ENCODE measurements at regions not wholly inside any gene's neighbourhood (a gene's known extent, or its start where the extent isn't known, plus 50 kb on each side); places are given as distances from the start of the nearest gene placed in this dataset.

- Histone ChIP-seq H4K20me1 (ENCODE audit: insufficient read depth) (no peaks in the 10 kb centered on the region), H3K79me2 (replicated peaks; ENCODE audit: insufficient read depth, low read length) (no peaks in the 10 kb centered on the region), H3F3A (ENCODE audit: insufficient read depth, low read length, poor library complexity, severe bottlenecking) (no peaks in the 10 kb centered on the region), H3K27me3 (ENCODE audit: insufficient read depth, low read depth, low read length) (no peaks in the 10 kb centered on the region), H3K27ac (ENCODE audit: low read length) (no peak overlapping the region), H2AFZ (ENCODE audit: low read depth, low read length) (peak overlapping the region; percentile 21), H3K9me2 (ENCODE audit: insufficient read depth, low read length) (no peaks in the 10 kb centered on the region), H3K9me3 (ENCODE audit: low read length) (no peaks in the 10 kb centered on the region), H3K36me3 (ENCODE audit: insufficient read depth, low read length) (no peaks in the 10 kb centered on the region), H3K9ac (ENCODE audit: low read length) (no peak overlapping the region), H3K4me3 (ENCODE audit: low read length) (no peak overlapping the region), H3K4me2 (ENCODE audit: low read length) (no peak overlapping the region)
- TF ChIP-seq SMC3 (conservative IDR thresholded peaks at IDR 0.05; ENCODE audit: poor library complexity): no peak
- TF ChIP-seq EP300 (conservative IDR thresholded peaks at IDR 0.05; ENCODE audit: poor library complexity, severe bottlenecking): no peak
- no peak for TF ChIP-seq MXI1 (conservative IDR thresholded peaks at IDR 0.05; ENCODE audit: poor library complexity, severe bottlenecking)
- TF ChIP-seq POLR2AphosphoS5 (IDR thresholded peaks at IDR 0.05): no peak
- no peak for TF ChIP-seq REST (IDR thresholded peaks at IDR 0.05; ENCODE audit: borderline replicate concordance)
- TF ChIP-seq CTCF (IDR thresholded peaks at IDR 0.05; ENCODE audit: poor library complexity, severe bottlenecking): no peak
- no peak for TF ChIP-seq TAF1 (IDR thresholded peaks at IDR 0.05; ENCODE audit: low read depth)
- no peak for TF ChIP-seq EZH2 (IDR thresholded peaks at IDR 0.05; ENCODE audit: borderline replicate concordance, insufficient read depth, low read length, poor library complexity, severe bottlenecking)
- TF ChIP-seq RAD21 (conservative IDR thresholded peaks at IDR 0.05): no peak
Measured at GRCh38 chr2:208671886-208672680, 265.5 kb downstream of the PTH2R start.

- Histone ChIP-seq H3K4me3 (ENCODE audit: low read length) (no peak overlapping the region), H4K20me1 (ENCODE audit: insufficient read depth) (no peaks in the 10 kb centered on the region), H3K36me3 (ENCODE audit: insufficient read depth, low read length) (no peaks in the 10 kb centered on the region), H3K27me3 (ENCODE audit: insufficient read depth, low read depth, low read length) (no peaks in the 10 kb centered on the region), H3K79me2 (replicated peaks; ENCODE audit: insufficient read depth, low read length) (no peaks in the 10 kb centered on the region), H2AFZ (ENCODE audit: low read depth, low read length) (no peak overlapping the region), H3K4me2 (ENCODE audit: low read length) (no peak overlapping the region), H3K9ac (ENCODE audit: low read length) (no peak overlapping the region), H3K9me2 (ENCODE audit: insufficient read depth, low read length) (no peaks in the 10 kb centered on the region), H3K9me3 (ENCODE audit: low read length) (no peaks in the 10 kb centered on the region), H3K27ac (ENCODE audit: low read length) (no peak overlapping the region), H3F3A (ENCODE audit: insufficient read depth, low read length, poor library complexity, severe bottlenecking) (no peaks in the 10 kb centered on the region)
- TF ChIP-seq MXI1 (conservative IDR thresholded peaks at IDR 0.05; ENCODE audit: poor library complexity, severe bottlenecking) (no peak), RAD21 (conservative IDR thresholded peaks at IDR 0.05) (no peak), TAF1 (IDR thresholded peaks at IDR 0.05; ENCODE audit: low read depth) (no peak), REST (IDR thresholded peaks at IDR 0.05; ENCODE audit: borderline replicate concordance) (no peak), EP300 (conservative IDR thresholded peaks at IDR 0.05; ENCODE audit: poor library complexity, severe bottlenecking) (no peak), CTCF (IDR thresholded peaks at IDR 0.05; ENCODE audit: poor library complexity, severe bottlenecking) (no peak), SMC3 (conservative IDR thresholded peaks at IDR 0.05; ENCODE audit: poor library complexity) (no peak), EZH2 (IDR thresholded peaks at IDR 0.05; ENCODE audit: borderline replicate concordance, insufficient read depth, low read length, poor library complexity, severe bottlenecking) (no peak), POLR2AphosphoS5 (IDR thresholded peaks at IDR 0.05) (no peak)
Measured at GRCh38 chr2:208673631-208674030, 267.0 kb downstream of the PTH2R start.
